Right lobe of liver (tissue), 4 donors: ENCODE measurements at regions not wholly inside any gene's neighbourhood (a gene's known extent, or its start where the extent isn't known, plus 50 kb on each side); places are given as distances from the start of the nearest gene placed in this dataset.

Experiments
- CTCF ChIP-seq, 4 donors: fragments of 200-600 bp in 3 of 4; fragments of 450-650 bp in 1 of 4; IDR thresholded peaks; one replicate each; pipeline versions ENCODE4 v1.5.1 to v1.8.0; 2016 to 2022; ENCODE audit warnings: antibody characterized with exemption in 4 of 4, mild to moderate bottlenecking in 2 of 4
- POLR2A ChIP-seq: fragments of 450-650 bp; IDR thresholded peaks from one replicate; pipeline ENCODE4 v1.6.1; 2017; ENCODE audit warnings: antibody characterized with exemption, mild to moderate bottlenecking
- donor health status: DM: no; HTN: no; CAD: no.
- donor health status: DM: no; HTN: no; CAD: no.
- donor health status: DM: no; HTN: yes; CAD: no.

- TF ChIP-seq CTCF (IDR thresholded peaks at IDR 0.05) = no peak
- no peak for TF ChIP-seq POLR2A
These were observed 1492.8 kb downstream of the RAPGEF2 start for GRCh38 chr4:160595646-160596045.
